Epithelial cell of proximal tubule (primary cell): ENCODE measurements at regions not wholly inside any gene's neighbourhood (a gene's known extent, or its start where the extent isn't known, plus 50 kb on each side); places are given as distances from the start of the nearest gene placed in this dataset.

ENCODE experiments used
- DNase-seq: peaks from one replicate; pipeline ENCODE4 v3.0.0-alpha.2; 2011; ENCODE audit warnings: low read depth
- H3K4me3 ChIP-seq: 2 replicates; pipeline ENCODE4 v1.5.1; 2011; ENCODE audit warnings: low read depth, mild to moderate bottlenecking, low read length
- TF ChIP-seq, protein P1 (sequence below): conservative IDR thresholded peaks from 2 replicates; pipeline ENCODE4 v1.5.1; 2012; ENCODE audit warnings: low read depth, mild to moderate bottlenecking, low read length

DNA sequence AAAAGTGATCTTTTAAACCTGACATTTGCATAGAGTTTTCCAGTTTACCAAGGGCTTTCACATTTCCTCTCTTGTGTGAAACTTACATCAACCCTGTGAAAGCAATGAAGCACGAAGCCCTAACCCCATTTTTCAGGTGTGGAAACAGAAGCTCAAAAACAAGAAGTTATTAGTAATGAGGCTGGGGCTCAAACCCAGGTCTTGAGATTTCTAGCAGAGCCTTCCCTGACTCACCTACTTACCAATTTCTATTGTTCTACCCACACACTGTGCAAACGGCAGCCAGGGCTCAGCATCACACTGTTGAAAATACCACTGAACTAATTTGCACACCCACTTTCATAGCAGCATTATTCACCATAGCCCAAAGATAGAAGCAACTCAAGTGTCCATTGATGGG lies 117.8 kb upstream of the IGF1R start:
- H3K4me3 ChIP-seq, result no peak overlapping the region

DNA sequence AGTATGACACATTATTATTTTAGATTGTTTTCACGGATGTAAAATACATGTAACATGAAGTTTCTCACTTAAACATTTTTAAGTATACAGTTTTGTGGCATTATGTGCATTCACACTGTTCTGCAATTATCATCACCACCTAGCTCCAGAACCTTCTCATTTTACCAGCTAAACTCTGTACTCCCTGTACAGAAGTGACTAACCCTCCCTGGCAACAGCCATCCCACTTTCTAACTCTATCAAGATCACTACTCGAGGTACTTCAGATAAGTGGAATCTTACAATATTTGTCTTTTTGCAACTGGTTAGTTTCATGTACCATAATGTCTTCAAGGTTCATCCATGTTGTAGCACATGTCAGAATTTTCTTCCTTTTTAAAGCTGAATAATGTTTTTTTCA lies 116.3 kb upstream of the IGF1R start:
- TF ChIP-seq, protein P1, sequence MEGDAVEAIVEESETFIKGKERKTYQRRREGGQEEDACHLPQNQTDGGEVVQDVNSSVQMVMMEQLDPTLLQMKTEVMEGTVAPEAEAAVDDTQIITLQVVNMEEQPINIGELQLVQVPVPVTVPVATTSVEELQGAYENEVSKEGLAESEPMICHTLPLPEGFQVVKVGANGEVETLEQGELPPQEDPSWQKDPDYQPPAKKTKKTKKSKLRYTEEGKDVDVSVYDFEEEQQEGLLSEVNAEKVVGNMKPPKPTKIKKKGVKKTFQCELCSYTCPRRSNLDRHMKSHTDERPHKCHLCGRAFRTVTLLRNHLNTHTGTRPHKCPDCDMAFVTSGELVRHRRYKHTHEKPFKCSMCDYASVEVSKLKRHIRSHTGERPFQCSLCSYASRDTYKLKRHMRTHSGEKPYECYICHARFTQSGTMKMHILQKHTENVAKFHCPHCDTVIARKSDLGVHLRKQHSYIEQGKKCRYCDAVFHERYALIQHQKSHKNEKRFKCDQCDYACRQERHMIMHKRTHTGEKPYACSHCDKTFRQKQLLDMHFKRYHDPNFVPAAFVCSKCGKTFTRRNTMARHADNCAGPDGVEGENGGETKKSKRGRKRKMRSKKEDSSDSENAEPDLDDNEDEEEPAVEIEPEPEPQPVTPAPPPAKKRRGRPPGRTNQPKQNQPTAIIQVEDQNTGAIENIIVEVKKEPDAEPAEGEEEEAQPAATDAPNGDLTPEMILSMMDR, result no peak
- no peak for DNase-seq
- no peak overlapping the region for H3K4me3 ChIP-seq

More for the DNA sequence above, 117.8 kb upstream of the IGF1R start:
- DNase-seq, result no peak
- TF ChIP-seq, protein P1, result no peak

DNA sequence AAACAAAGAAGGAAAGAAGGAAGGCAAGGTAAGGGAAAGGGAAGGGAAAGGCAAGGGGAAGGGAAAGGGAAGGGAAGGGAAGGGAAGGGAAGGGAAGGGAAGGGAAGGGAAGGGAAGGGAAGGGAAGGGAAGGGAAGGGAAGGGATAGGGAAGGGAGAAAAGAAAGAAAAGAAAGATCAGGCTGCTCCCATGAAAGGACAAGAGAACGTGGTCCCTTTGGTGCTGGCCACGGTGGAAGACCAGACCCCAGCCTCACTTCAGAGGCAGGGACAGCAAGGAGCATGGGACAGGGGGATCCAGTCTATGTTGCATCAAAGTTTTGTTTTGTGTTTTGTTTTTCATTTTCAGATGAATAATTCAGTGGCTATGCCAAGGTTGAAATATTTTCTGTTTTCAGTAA lies 111.4 kb upstream of the IGF1R start:
- TF ChIP-seq, protein P1, result no peak
- no peak for DNase-seq
- no peak overlapping the region for H3K4me3 ChIP-seq

DNA sequence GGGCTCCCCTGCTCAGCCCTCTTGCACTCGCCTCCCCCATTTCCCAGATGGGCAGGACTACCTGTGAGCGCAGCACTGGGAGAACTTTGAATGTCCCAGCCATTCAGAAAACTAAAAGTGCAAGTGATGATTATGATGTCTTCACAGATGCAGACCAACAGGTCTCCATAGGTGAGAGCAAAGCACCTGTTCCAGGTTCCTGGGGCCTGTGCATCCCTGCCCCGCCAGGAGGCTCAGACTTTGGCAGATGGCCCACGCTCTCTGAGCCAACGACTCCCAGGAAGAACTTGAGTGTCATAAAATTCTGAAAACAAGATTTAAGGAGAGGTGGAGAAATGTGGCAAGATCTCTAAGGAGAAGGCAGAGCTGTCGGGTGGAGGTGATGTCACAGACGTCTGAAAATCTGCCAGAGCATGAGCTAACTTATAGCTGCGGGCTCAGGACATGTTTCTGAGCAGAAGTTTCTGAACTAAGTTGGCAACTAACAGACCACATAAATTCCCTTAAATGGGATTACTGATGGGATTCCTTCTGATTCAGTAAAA lies 110.8 kb upstream of the IGF1R start:
- no peak for DNase-seq
- TF ChIP-seq, protein P1, result no peak

DNA sequence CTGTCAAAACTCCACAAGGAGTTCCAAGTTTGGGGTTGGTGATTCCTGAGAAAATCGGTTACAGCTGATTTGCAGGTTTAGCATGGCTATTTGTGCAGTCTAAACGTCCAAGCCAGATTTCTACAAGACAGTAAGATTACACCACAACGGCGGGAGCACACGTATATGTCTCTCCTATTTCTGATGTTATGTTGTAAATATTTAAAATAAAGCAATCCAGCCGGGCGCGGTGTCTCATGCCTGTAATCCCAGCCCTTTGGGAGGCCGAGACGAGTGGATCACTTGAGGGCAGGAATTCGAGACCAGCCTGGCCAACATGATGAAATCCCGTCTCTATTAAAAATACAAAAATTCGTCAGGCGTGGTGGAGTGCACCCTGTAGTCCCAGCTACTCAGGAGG lies 106.8 kb upstream of the IGF1R start:
- no peak for DNase-seq
- no peak overlapping the region for H3K4me3 ChIP-seq
- TF ChIP-seq, protein P1, result no peak

More for the DNA sequence above, 110.8 kb upstream of the IGF1R start:
- no peak overlapping the region for H3K4me3 ChIP-seq

DNA sequence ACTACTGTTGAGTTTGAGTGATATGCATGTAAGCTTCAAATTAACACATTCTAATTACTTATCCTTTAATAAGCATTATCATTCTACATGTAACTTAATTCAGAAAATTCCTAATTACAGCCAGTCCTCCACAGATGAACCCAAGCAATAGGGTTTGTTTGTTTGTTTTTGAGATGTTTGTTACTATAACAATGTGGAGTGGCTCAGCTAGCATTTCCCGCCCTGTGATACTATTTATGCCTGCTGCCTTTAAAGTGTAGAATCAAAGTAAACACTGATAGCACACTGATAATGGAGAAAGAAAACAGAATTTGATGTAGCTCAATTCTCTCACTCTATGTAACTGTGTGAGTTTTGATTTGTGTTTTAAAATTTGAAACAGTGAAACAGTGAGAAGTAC lies 105.1 kb upstream of the IGF1R start:
- no peak overlapping the region for H3K4me3 ChIP-seq
- TF ChIP-seq, protein P1, result no peak
- DNase-seq, result no peak

DNA sequence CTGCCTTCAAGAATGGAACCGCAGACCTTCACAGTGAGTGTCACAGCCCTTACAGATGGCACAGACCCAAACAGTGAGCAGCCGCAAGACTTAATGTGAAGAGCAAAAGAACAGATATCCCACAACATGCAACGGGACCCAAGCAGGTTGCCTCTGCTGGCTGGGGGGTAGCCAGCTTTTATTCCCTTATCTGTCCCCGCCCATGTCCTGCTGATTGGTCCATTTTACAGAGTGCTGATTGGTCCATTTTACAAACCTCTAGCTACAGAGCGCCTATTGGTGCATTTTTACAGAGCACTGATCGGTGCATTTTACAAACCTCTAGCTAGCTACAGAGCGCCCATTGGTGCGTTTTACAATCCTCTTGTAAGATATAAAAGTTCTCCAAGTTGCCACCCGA lies 102.0 kb upstream of the IGF1R start:
- no peak overlapping the region for H3K4me3 ChIP-seq
- no peak for DNase-seq
- TF ChIP-seq, protein P1, result no peak
